ENCODE measurements at regions not wholly inside any gene's neighbourhood (a gene's known extent, or its start where the extent isn't known, plus 50 kb on each side); places are given as distances from the start of the nearest gene placed in this dataset.

GRCh38 chr2:126495189-126495588 lies 160.8 kb upstream of the GYPC start:
- DNase-seq (ENCODE audit: low read depth) = no peak

- no peak for DNase-seq (ENCODE audit: low read depth)
These were observed 159.5 kb upstream of the GYPC start for GRCh38 chr2:126496493-126496892.

- no peak for DNase-seq (ENCODE audit: low read depth)
These were observed 152.5 kb upstream of the GYPC start for GRCh38 chr2:126503476-126503875.

- DNase-seq (ENCODE audit: low read depth) = no peak
These were observed 151.0 kb upstream of the GYPC start for GRCh38 chr2:126504949-126505348.

GRCh38 chr2:126506786-126507185 lies 149.2 kb upstream of the GYPC start:
- no peak for DNase-seq (ENCODE audit: low read depth)

GRCh38 chr2:126507425-126507911 lies 148.5 kb upstream of the GYPC start:
- DNase-seq (ENCODE audit: low read depth) = no peak

- no peak for DNase-seq (ENCODE audit: low read depth)
These were observed 145.6 kb upstream of the GYPC start for GRCh38 chr2:126510356-126510755.

GRCh38 chr2:126510960-126511359 lies 145.0 kb upstream of the GYPC start:
- DNase-seq (ENCODE audit: low read depth) = no peak

GRCh38 chr2:126512026-126512425 lies 143.9 kb upstream of the GYPC start:
- no peak for DNase-seq (ENCODE audit: low read depth)

GRCh38 chr2:126513033-126513432 lies 142.9 kb upstream of the GYPC start:
- no peak for DNase-seq (ENCODE audit: low read depth)

- no peak for DNase-seq (ENCODE audit: low read depth)
These were observed 140.5 kb upstream of the GYPC start for GRCh38 chr2:126515471-126515870.

- DNase-seq (ENCODE audit: low read depth) = no peak
These were observed 137.8 kb upstream of the GYPC start for GRCh38 chr2:126518196-126518595.

GRCh38 chr2:126527836-126528490 lies 128.0 kb upstream of the GYPC start:
- peak; percentile 53 for DNase-seq (ENCODE audit: low read depth)

- no peak for DNase-seq (ENCODE audit: low read depth)
These were observed 124.9 kb upstream of the GYPC start for GRCh38 chr2:126531029-126531428.

- no peak for DNase-seq (ENCODE audit: low read depth)
These were observed 121.5 kb upstream of the GYPC start for GRCh38 chr2:126534478-126534877.

- DNase-seq (ENCODE audit: low read depth) = no peak
These were observed 120.5 kb upstream of the GYPC start for GRCh38 chr2:126535408-126535807.

GRCh38 chr2:126536605-126537200 lies 119.3 kb upstream of the GYPC start:
- DNase-seq (ENCODE audit: low read depth) = no peak

GRCh38 chr2:126539101-126539500 lies 116.9 kb upstream of the GYPC start:
- DNase-seq (ENCODE audit: low read depth) = no peak

- no peak for DNase-seq (ENCODE audit: low read depth)
These were observed 113.7 kb upstream of the GYPC start for GRCh38 chr2:126542247-126542646.

GRCh38 chr2:126543081-126543480 lies 112.9 kb upstream of the GYPC start:
- DNase-seq (ENCODE audit: low read depth) = no peak

GRCh38 chr2:126558029-126558428 lies 97.9 kb upstream of the GYPC start:
- no peak for DNase-seq (ENCODE audit: low read depth)

GRCh38 chr2:126568734-126569133 lies 87.2 kb upstream of the GYPC start:
- DNase-seq (ENCODE audit: low read depth) = no peak

GRCh38 chr2:126571403-126571802 lies 84.6 kb upstream of the GYPC start:
- no peak for DNase-seq (ENCODE audit: low read depth)

- DNase-seq (ENCODE audit: low read depth) = no peak
These were observed 80.3 kb upstream of the GYPC start for GRCh38 chr2:126575631-126576030.
